ENCODE measurements at regions not wholly inside any gene's neighbourhood (a gene's known extent, or its start where the extent isn't known, plus 50 kb on each side); places are given as distances from the start of the nearest gene placed in this dataset.

GRCh38 chr14:38367922-38368321 is 112.0 kb upstream of the CLEC14A start:
- Histone ChIP-seq H3K4me2 (ENCODE audit: low read length) (no peak overlapping the region), H3K9me2 (ENCODE audit: insufficient read depth, low read length) (no peaks in the 10 kb centered on the region), H3K27ac (ENCODE audit: low read depth, low read length, poor library complexity, severe bottlenecking) (no peak overlapping the region), H3K4me3 (ENCODE audit: low read depth, low read length, poor library complexity, severe bottlenecking) (no peak overlapping the region), H4K20me1 (ENCODE audit: insufficient read depth, low read length) (no peaks in the 10 kb centered on the region), H3K4me1 (ENCODE audit: insufficient read depth, low read length, poor library complexity, severe bottlenecking) (no peaks in the 10 kb centered on the region), H3K9me3 (ENCODE audit: low read length) (no peaks in the 10 kb centered on the region), H3K79me2 (ENCODE audit: insufficient read depth, low read depth, low read length) (no peaks in the 10 kb centered on the region), H2AFZ (ENCODE audit: low read length) (no peak overlapping the region), H3K36me3 (ENCODE audit: insufficient read depth, low read length) (no peaks in the 10 kb centered on the region)
- DNase-seq (ENCODE audit: low spot score) = no peak
- POLR2A ChIA-PET = interaction anchor here (1.6 kb wide), 1 partner anchor 10 kb away, joined by 5 read pairs; no protein-coding TSS in a partner anchor
- BruUV-seq (replicated peaks) = no TSS peak
- no peak for TF ChIP-seq CTCF (conservative IDR thresholded peaks at IDR 0.05; ENCODE audit: low read length)
- TF ChIP-seq EZH2phosphoT487 (IDR thresholded peaks at IDR 0.05; ENCODE audit: borderline replicate concordance, low read depth, low read length) = no peak
- CTCF ChIA-PET (ENCODE audit: unreplicated experiment) = no interaction called here
- intact Hi-C loops (cut with micrococcal nuclease; ENCODE audit: unreplicated experiment) = no loop called here

GRCh38 chr14:38366374-38366773 is 110.5 kb upstream of the CLEC14A start:
- ChIA-PET CTCF (ENCODE audit: unreplicated experiment) (no interaction called here), POLR2A (interaction anchor here (0.6 kb wide), 1 partner anchor 38 kb away, joined by 3 read pairs; no protein-coding TSS in a partner anchor)
- Histone ChIP-seq H3K4me1 (ENCODE audit: insufficient read depth, low read length, poor library complexity, severe bottlenecking) (no peaks in the 10 kb centered on the region), H4K20me1 (ENCODE audit: insufficient read depth, low read length) (no peaks in the 10 kb centered on the region), H3K4me3 (ENCODE audit: low read depth, low read length, poor library complexity, severe bottlenecking) (no peak overlapping the region), H3K79me2 (ENCODE audit: insufficient read depth, low read depth, low read length) (no peaks in the 10 kb centered on the region), H3K9me3 (ENCODE audit: low read length) (no peaks in the 10 kb centered on the region), H3K4me2 (ENCODE audit: low read length) (no peak overlapping the region), H3K27ac (ENCODE audit: low read depth, low read length, poor library complexity, severe bottlenecking) (no peak overlapping the region), H3K9me2 (ENCODE audit: insufficient read depth, low read length) (no peaks in the 10 kb centered on the region), H3K36me3 (ENCODE audit: insufficient read depth, low read length) (no peaks in the 10 kb centered on the region), H2AFZ (ENCODE audit: low read length) (no peak overlapping the region)
- TF ChIP-seq EZH2phosphoT487 (IDR thresholded peaks at IDR 0.05; ENCODE audit: borderline replicate concordance, low read depth, low read length) (no peak), CTCF (conservative IDR thresholded peaks at IDR 0.05; ENCODE audit: low read length) (no peak)
- BruUV-seq (replicated peaks) = no TSS peak
- no peak for DNase-seq (ENCODE audit: low spot score)
- intact Hi-C loops (cut with micrococcal nuclease; ENCODE audit: unreplicated experiment) = no loop called here

- H3K27ac ChIP-seq (ENCODE audit: low read depth, low read length, poor library complexity, severe bottlenecking) = no peak overlapping the region
- H3K79me2 ChIP-seq (ENCODE audit: insufficient read depth, low read depth, low read length) = no peaks in the 10 kb centered on the region
- no peaks in the 10 kb centered on the region for H3K9me3 ChIP-seq (ENCODE audit: low read length)
- TF ChIP-seq EZH2phosphoT487 (IDR thresholded peaks at IDR 0.05; ENCODE audit: borderline replicate concordance, low read depth, low read length) (no peak), CTCF (conservative IDR thresholded peaks at IDR 0.05; ENCODE audit: low read length) (no peak)
- CTCF ChIA-PET (ENCODE audit: unreplicated experiment) = no interaction called here
- no TSS peak for BruUV-seq (replicated peaks)
- H4K20me1 ChIP-seq (ENCODE audit: insufficient read depth, low read length) = no peaks in the 10 kb centered on the region
- intact Hi-C loops (cut with micrococcal nuclease; ENCODE audit: unreplicated experiment) = no loop called here
- H3K4me3 ChIP-seq (ENCODE audit: low read depth, low read length, poor library complexity, severe bottlenecking) = no peak overlapping the region
- no peaks in the 10 kb centered on the region for H3K4me1 ChIP-seq (ENCODE audit: insufficient read depth, low read length, poor library complexity, severe bottlenecking)
- DNase-seq (ENCODE audit: low spot score) = no peak
- no peaks in the 10 kb centered on the region for H3K36me3 ChIP-seq (ENCODE audit: insufficient read depth, low read length)
- no peaks in the 10 kb centered on the region for H3K9me2 ChIP-seq (ENCODE audit: insufficient read depth, low read length)
- POLR2A ChIA-PET = interaction anchor here (0.6 kb wide), 1 partner anchor 464 kb away, joined by 3 read pairs; no protein-coding TSS in a partner anchor
- no peak overlapping the region for H2AFZ ChIP-seq (ENCODE audit: low read length)
- no peak overlapping the region for H3K4me2 ChIP-seq (ENCODE audit: low read length)
Observed at GRCh38 chr14:38363217-38363616, 107.3 kb upstream of the CLEC14A start.

All from OCI-LY7 (cell line).